Lower leg skin (tissue), 4 donors: ENCODE measurements at regions not wholly inside any gene's neighbourhood (a gene's known extent, or its start where the extent isn't known, plus 50 kb on each side); places are given as distances from the start of the nearest gene placed in this dataset.

Experiments used
- DNase-seq, 2 donors: peaks; one replicate each; pipeline ENCODE4 v3.0.0-alpha.2; 2019; ENCODE audit warnings: low spot score in 2 of 2
- H3K4me3 ChIP-seq: fragments of 200-600 bp; sonication (generic); 2 replicates; pipeline ENCODE4 v1.5.1; 2017; ENCODE audit warnings: mild to moderate bottlenecking, low read depth; ENCODE audit not compliant: poor library complexity, severe bottlenecking
- CTCF ChIP-seq, 3 donors: fragments of 450-650 bp; IDR thresholded peaks; one replicate each; pipeline ENCODE4 v1.5.1; 2016; ENCODE audit warnings: antibody characterized with exemption in 3 of 3, mild to moderate bottlenecking in 3 of 3, moderate library complexity in 2 of 3
- POLR2A ChIP-seq, 2 donors: fragments of 450-650 bp; IDR thresholded peaks; one replicate each; pipeline ENCODE4 v1.6.1; 2016 to 2017; ENCODE audit warnings: antibody characterized with exemption in 2 of 2, mild to moderate bottlenecking in 1 of 2, moderate library complexity in 1 of 2
- WGBS, 2 donors: methylation state at CpG; one replicate each; pipeline ENCODE4 v1.1.5; 2018; 5-methylcytosine and 5-hydroxymethylcytosine counted together
- intact Hi-C: fragments of 100-400 bp; cut with DNase I; formaldehyde crosslinking; loops from one replicate; pipeline ENCODE4 v1.15.0; 2023; ENCODE audit warnings: low total_unique reads

GRCh38 chr4:120155287-120155686 is 88.6 kb upstream of the MAD2L1 start:
- DNase-seq: no peak
- TF ChIP-seq POLR2A (IDR thresholded peaks at IDR 0.05) (no peak), CTCF (IDR thresholded peaks at IDR 0.05) (no peak)
- WGBS, 2 donors: 68 to 69% methylated on average over 3 of the region's 3 CpGs
- intact Hi-C loops: no loop called here
- no peak overlapping the region for H3K4me3 ChIP-seq

- 81 to 89% methylated on average over 3 of the region's 3 CpGs for WGBS, 2 donors
Measured at GRCh38 chr4:120144634-120145033, 78.0 kb upstream of the MAD2L1 start.

GRCh38 chr4:120144041-120144440 is 77.4 kb upstream of the MAD2L1 start:
- H3K4me3 ChIP-seq: no peak overlapping the region
- no peak for DNase-seq
- TF ChIP-seq POLR2A (IDR thresholded peaks at IDR 0.05): no peak
- no peak for TF ChIP-seq CTCF (IDR thresholded peaks at IDR 0.05)
- WGBS, 2 donors: 79 to 92% methylated on average over 5 of the region's 5 CpGs
- intact Hi-C loops: loop anchor here (10.0 kb wide), 1 partner anchor 1121 kb away; no protein-coding TSS in a partner anchor

More at GRCh38 chr4:120144634-120145033, 78.0 kb upstream of the MAD2L1 start:
- no peak overlapping the region for H3K4me3 ChIP-seq
- intact Hi-C loops: loop anchor here (10.0 kb wide), 1 partner anchor 1120 kb away; no protein-coding TSS in a partner anchor
- no peak for DNase-seq
- TF ChIP-seq CTCF (IDR thresholded peaks at IDR 0.05) (no peak), POLR2A (IDR thresholded peaks at IDR 0.05) (no peak)

GRCh38 chr4:120139392-120139791 is 72.7 kb upstream of the MAD2L1 start:
- H3K4me3 ChIP-seq: no peak overlapping the region
- DNase-seq: no peak
- intact Hi-C loops: no loop called here
- TF ChIP-seq POLR2A (IDR thresholded peaks at IDR 0.05) (no peak), CTCF (IDR thresholded peaks at IDR 0.05) (no peak)

GRCh38 chr4:120132935-120133334 is 66.3 kb upstream of the MAD2L1 start:
- DNase-seq: no peak
- H3K4me3 ChIP-seq: no peak overlapping the region
- WGBS, 2 donors: 54 to 62% methylated on average over 2 of the region's 2 CpGs
- TF ChIP-seq CTCF (IDR thresholded peaks at IDR 0.05) (no peak), POLR2A (IDR thresholded peaks at IDR 0.05) (no peak)
- intact Hi-C loops: no loop called here

GRCh38 chr4:120130786-120131185 is 64.1 kb upstream of the MAD2L1 start:
- WGBS, 2 donors: 63 to 79% methylated on average over 2 of the region's 2 CpGs
- intact Hi-C loops: no loop called here
- DNase-seq: no peak
- TF ChIP-seq POLR2A (IDR thresholded peaks at IDR 0.05) (no peak), CTCF (IDR thresholded peaks at IDR 0.05) (no peak)
- H3K4me3 ChIP-seq: no peak overlapping the region
